Suprapubic skin (tissue), 3 donors: ENCODE measurements at regions not wholly inside any gene's neighbourhood (a gene's known extent, or its start where the extent isn't known, plus 50 kb on each side); places are given as distances from the start of the nearest gene placed in this dataset.

Experiments
- POLR2A ChIP-seq, 2 donors: fragments of 450-650 bp; IDR thresholded peaks; one replicate each; pipeline ENCODE4 v1.6.1; 2017; ENCODE audit warnings: antibody characterized with exemption in 2 of 2, mild to moderate bottlenecking in 2 of 2, moderate library complexity in 2 of 2
- TF ChIP-seq, protein P1 (sequence below), 2 donors: fragments of 200-600 bp in 1 of 2; fragments of 450-650 bp in 1 of 2; sonication (generic) in 1 of 2; IDR thresholded peaks; one replicate each; pipeline ENCODE4 v1.5.1; 2016 to 2019; ENCODE audit warnings: antibody characterized with exemption in 2 of 2, mild to moderate bottlenecking in 1 of 2, moderate library complexity in 1 of 2

DNA sequence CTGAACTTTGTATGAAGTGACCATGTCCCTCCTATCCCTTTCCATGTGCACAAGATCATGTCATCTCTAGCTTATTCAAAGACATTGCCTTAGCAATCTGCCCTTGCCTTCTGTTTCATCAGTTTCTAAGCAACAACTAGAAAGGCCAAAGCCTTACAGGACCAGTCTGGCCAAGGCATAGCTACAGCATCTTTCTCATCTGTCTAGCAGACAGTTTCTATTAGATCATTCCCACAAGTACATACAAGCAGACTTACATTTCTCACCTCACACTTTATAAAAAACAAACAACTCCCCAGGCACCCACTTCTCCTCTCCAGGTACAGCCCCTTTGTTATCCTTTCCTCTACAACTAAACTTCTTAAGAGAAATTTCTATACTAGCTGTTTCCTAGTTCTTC, 188.7 kb upstream of the AADAT start:
- TF ChIP-seq, protein P1, sequence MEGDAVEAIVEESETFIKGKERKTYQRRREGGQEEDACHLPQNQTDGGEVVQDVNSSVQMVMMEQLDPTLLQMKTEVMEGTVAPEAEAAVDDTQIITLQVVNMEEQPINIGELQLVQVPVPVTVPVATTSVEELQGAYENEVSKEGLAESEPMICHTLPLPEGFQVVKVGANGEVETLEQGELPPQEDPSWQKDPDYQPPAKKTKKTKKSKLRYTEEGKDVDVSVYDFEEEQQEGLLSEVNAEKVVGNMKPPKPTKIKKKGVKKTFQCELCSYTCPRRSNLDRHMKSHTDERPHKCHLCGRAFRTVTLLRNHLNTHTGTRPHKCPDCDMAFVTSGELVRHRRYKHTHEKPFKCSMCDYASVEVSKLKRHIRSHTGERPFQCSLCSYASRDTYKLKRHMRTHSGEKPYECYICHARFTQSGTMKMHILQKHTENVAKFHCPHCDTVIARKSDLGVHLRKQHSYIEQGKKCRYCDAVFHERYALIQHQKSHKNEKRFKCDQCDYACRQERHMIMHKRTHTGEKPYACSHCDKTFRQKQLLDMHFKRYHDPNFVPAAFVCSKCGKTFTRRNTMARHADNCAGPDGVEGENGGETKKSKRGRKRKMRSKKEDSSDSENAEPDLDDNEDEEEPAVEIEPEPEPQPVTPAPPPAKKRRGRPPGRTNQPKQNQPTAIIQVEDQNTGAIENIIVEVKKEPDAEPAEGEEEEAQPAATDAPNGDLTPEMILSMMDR (IDR thresholded peaks at IDR 0.05): no peak
- TF ChIP-seq POLR2A (IDR thresholded peaks at IDR 0.05): no peak
